GM23338 (cell line): ENCODE measurements at regions not wholly inside any gene's neighbourhood (a gene's known extent, or its start where the extent isn't known, plus 50 kb on each side); places are given as distances from the start of the nearest gene placed in this dataset.
"Not testable (repeated sequence)": the region's sequence is repeated elsewhere in the genome, so short reads cannot be mapped to it uniquely, and the experiment has no call there.

ENCODE experiments used
- CREB1 ChIP-seq: fragments of 250-450 bp; sonication (Bioruptor Pico); IDR thresholded peaks from 2 replicates; pipeline ENCODE4 v1.5.0; 2020; ENCODE audit warnings: low read depth, mild to moderate bottlenecking, moderate library complexity
- CTCF ChIP-seq, 2 experiments: fragments of 200-600 bp in 1 of 2; sonication (generic) in 1 of 2; conservative IDR thresholded peaks; 2 replicates each; pipeline versions ENCODE4 v1.5.1 to v1.6.1; 2016 to 2017; ENCODE audit warnings: antibody characterized with exemption in 2 of 2, low read depth in 2 of 2, mild to moderate bottlenecking in 2 of 2, moderate library complexity in 1 of 2
- ETS1 ChIP-seq: IDR thresholded peaks from 2 replicates; pipeline ENCODE4 v1.6.1; 2016; ENCODE audit warnings: antibody characterized with exemption
- EZH2 ChIP-seq: fragments of 200-600 bp; sonication (generic); IDR thresholded peaks from one replicate; pipeline ENCODE4 v1.8.0; 2017; ENCODE audit warnings: antibody characterized with exemption, mild to moderate bottlenecking, low read depth; ENCODE audit not compliant: unreplicated experiment
- EZH2phosphoT487 ChIP-seq: fragments of 200-600 bp; sonication (generic); IDR thresholded peaks from one replicate; pipeline ENCODE4 v1.8.1; 2018; ENCODE audit warnings: antibody characterized with exemption; ENCODE audit not compliant: unreplicated experiment
- JUNB ChIP-seq: IDR thresholded peaks from one replicate; pipeline ENCODE4 v1.6.1; 2016; ENCODE audit warnings: antibody characterized with exemption; ENCODE audit not compliant: unreplicated experiment
- NANOG ChIP-seq: IDR thresholded peaks from 2 replicates; pipeline ENCODE4 v1.6.1; 2016; ENCODE audit warnings: antibody characterized with exemption, borderline replicate concordance
- POLR2AphosphoS5 ChIP-seq: IDR thresholded peaks from 2 replicates; pipeline ENCODE4 v1.6.1; 2016; ENCODE audit warnings: antibody characterized with exemption, low read depth
- REST ChIP-seq: IDR thresholded peaks from one replicate; pipeline ENCODE4 v1.6.1; 2018; ENCODE audit warnings: antibody characterized with exemption; ENCODE audit not compliant: unreplicated experiment
- STAT1 ChIP-seq: IDR thresholded peaks from one replicate; pipeline ENCODE4 v1.6.1; 2016; ENCODE audit warnings: antibody characterized with exemption; ENCODE audit not compliant: unreplicated experiment
- ZNF114 ChIP-seq: fragments of 250-450 bp; sonication (Bioruptor Pico); IDR thresholded peaks from 2 replicates; pipeline ENCODE4 v1.5.0; 2020; ENCODE audit warnings: mild to moderate bottlenecking, moderate library complexity
- ZNF331 ChIP-seq: fragments of 250-450 bp; sonication (Bioruptor Pico); IDR thresholded peaks from 2 replicates; pipeline ENCODE4 v1.5.0; 2020; ENCODE audit warnings: low read depth, mild to moderate bottlenecking, moderate library complexity
- ZNF462 ChIP-seq: fragments of 250-450 bp; sonication (Bioruptor Pico); IDR thresholded peaks from 2 replicates; pipeline ENCODE4 v1.5.0; 2020; ENCODE audit warnings: mild to moderate bottlenecking, moderate library complexity

- not testable (repeated sequence) for TF ChIP-seq REST; CTCF (conservative IDR thresholded peaks at IDR 0.05; ENCODE audit: low read depth in 2 of 2); POLR2AphosphoS5; EZH2; EZH2phosphoT487; ZNF114; CREB1; JUNB; ETS1; STAT1; ZNF462 (CRISPR knock-in tag); ZNF331 (CRISPR knock-in tag); NANOG
Measured at GRCh38 chr15:32536507-32537172, 56.6 kb upstream of the GOLGA8N start.
